GM18502 (cell line): ENCODE measurements at regions not wholly inside any gene's neighbourhood (a gene's known extent, or its start where the extent isn't known, plus 50 kb on each side); places are given as distances from the start of the nearest gene placed in this dataset.
"Not testable (repeated sequence)": the region's sequence is repeated elsewhere in the genome, so short reads cannot be mapped to it uniquely, and the experiment has no call there.

Experiments used
- ATAC-seq: cut with Tn5 transposase; IDR thresholded peaks from one replicate; pipeline ENCODE4 v1.9.1; 2021; ENCODE audit warnings: mild to moderate bottlenecking; ENCODE audit not compliant: unreplicated experiment, poor library complexity

GRCh38 chr7:46776790-46777189 lies 805.1 kb downstream of the TNS3 start:
- no peak for ATAC-seq

- ATAC-seq, result no peak
These were observed 806.1 kb downstream of the TNS3 start for GRCh38 chr7:46775776-46776175.

DNA sequence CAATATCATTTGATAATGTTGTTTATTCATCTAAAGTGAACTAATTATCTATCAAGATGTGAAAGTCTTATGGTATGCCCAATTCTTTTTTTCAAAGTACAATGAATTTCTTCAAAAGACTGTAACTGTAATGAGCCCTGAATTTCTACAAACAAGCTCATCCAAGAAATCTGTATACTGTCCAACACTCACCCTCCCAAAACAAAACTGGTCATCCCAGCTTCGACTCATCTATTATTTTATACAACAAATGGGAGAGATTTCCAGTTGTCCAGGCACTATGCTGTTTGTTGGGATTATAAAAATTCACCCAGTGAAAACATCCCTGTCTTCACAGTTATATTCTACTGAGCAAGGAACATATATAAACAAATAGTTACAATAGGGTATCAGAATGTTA lies 806.9 kb downstream of the TNS3 start:
- no peak for ATAC-seq

DNA sequence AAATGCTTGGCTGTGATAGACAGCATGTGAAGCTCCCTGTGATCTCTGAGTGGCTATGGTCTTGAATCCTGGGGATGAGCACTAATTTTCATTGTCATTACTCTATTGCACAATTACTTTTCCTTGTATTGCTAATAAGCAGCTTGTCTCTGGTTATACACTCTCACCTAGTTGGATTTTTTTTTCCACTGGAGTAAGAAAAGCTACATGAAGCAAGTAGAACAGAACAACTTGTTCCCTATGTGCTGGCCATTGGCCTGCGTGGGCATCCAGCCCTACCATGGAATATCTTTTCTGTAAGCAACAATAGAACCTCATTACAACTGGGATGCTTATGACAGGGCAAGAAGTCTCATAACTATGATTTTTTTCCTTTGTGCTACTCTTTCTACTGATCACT lies 807.4 kb downstream of the TNS3 start:
- ATAC-seq, result no peak

GRCh38 chr7:46772776-46773175 lies 809.1 kb downstream of the TNS3 start:
- ATAC-seq, result no peak

GRCh38 chr7:46767071-46767470 lies 814.8 kb downstream of the TNS3 start:
- ATAC-seq, result no peak

DNA sequence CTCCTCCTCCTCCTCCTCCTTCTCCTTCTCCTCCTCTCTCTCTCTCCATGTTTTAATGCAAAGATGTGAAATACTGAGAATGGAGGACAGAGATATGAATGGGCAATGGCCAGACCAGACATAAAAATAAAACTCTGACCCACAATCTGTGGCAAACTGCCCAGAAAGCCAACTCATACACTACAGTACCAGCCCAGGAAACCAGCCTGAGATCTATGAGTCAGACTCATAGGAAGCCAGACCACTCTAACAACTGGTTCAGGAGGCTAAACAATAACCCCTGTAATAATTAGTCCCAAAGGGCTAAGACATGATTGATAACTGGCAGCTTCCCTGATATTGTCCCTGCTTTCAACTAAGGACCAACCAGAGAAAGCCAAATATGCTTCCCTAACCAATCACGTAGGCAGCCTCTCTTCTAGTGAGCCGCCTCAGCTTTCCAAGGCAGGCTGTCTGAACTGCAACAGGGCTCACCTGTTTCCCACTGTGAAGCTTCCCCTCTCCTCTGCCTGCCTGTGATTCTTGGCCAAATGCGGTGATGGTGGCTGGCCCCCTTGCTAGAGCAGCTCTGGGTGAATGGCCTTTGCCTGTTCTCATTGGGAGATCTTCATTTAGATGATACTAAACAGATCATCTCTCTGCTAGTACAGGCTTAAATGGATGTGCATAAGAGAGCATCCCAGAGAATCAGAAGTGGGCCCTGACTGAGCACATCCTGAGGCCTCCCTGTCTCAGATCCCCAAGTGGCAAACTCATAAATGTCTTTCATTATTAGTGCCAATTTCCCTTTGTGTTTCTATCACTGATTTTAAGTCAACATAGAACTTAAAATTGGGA lies 817.6 kb downstream of the TNS3 start:
- ATAC-seq, result no peak

DNA sequence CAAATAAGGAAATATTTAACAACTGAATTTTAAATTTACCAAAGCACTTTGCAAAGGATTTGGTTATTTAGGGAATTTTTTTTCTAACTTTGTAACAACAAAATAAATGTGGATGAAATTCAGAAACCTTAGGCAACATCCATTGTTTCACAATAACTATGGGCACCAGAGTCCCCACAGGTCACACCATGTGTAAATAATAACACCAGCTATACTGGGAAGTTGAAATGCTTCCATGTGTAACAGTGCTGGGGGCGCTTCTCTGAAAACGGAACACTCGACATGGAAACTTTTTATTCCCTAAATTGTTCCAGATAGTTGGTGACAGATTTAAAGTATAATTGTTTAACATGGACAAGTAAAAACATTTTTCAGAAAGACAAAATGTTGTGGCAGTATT lies 818.6 kb downstream of the TNS3 start:
- ATAC-seq, result no peak

- no peak for ATAC-seq
These were observed 822.0 kb downstream of the TNS3 start for GRCh38 chr7:46759711-46760480.

- ATAC-seq, result no peak
These were observed 824.9 kb downstream of the TNS3 start for GRCh38 chr7:46756996-46757395.

GRCh38 chr7:46756256-46756655 lies 825.7 kb downstream of the TNS3 start:
- ATAC-seq, result no peak

GRCh38 chr7:46755120-46756034 lies 826.5 kb downstream of the TNS3 start:
- ATAC-seq, result no peak

DNA sequence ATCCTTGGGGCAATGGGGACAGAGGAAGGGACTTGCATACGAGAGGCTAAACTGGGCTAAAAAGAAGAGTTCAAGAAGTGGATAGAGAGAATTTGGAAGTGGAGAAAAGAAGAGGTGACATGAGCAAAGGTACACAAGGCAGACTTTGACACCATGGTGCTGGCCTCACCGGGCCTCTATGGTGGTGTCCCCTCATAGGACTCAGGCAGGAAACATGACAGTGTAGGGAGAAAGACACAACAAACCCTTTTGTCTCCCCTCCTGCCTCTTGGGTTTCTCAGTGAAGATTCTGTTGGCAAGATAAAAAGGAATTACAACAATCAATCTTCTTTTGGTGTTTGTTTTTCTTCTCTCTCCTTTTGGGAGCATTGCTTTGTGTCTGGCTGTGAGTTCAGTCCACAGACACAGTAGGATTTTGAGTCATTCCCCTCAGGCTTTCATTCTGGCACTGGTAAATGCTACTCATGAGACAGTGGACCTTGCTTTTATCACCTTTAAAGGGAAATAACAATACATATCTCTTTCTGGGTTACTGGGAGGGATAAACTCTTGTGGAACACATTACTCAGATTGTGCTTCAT lies 827.7 kb downstream of the TNS3 start:
- ATAC-seq, result no peak

GRCh38 chr7:46753662-46754061 lies 828.2 kb downstream of the TNS3 start:
- ATAC-seq, result no peak

DNA sequence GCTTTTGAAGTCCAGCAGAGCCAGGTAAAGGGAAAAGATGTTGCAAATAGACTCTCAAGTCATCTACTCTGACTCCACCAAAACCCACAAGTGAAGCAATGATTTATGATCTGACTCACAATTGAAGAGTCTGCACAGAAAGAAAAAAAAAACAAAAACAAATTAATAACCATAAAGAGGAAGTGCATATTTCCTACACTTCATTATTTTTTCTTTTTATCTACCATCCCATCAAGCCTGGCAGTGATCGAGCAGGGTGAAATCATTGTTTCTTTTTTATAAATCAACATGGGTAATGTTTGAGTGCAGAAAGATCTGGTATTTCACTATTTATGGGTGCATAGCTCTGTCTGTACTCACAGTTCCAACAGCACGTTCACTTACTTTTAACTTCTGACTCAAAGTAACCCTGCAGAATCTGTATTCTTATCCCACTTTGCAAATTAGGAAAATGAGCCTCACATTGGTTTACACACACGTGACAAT lies 829.0 kb downstream of the TNS3 start:
- no peak for ATAC-seq

DNA sequence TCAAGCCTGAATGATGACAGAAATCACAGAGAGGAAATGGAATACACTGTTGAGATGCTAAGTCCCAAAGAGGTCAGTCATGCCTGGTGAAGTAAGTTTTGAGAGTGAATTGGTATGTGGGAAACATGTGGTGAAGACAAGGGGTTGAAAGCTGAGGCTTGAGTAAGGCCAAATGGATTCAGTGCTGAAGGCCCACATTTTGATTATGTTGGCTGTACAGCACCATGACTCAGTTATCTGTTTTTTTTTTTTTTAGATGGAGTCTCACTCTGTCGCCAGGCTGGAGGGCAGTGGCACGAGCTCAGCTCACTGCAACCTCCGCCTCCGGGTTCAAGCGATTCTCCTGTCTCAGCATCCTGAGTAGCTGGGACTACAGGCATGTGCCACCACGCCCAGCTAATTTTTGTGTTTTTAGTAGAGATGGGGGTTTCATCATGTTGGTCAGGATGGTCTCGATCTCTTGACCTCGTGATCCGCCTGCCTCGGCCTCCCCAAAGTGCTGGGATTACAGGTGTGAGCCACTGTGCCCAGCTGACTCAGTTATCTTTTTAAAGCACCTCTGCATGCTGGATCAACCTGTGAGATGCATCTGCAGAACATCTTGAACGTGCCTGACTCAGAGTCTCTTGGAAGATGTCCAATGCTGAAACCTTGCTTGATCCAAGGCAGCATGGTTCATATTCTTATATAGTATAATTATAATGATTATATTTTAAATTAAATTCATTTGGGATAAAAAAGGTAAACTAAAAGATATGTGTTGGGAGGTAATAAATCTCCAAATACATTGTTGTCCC lies 829.8 kb downstream of the TNS3 start:
- not testable (repeated sequence) for ATAC-seq

DNA sequence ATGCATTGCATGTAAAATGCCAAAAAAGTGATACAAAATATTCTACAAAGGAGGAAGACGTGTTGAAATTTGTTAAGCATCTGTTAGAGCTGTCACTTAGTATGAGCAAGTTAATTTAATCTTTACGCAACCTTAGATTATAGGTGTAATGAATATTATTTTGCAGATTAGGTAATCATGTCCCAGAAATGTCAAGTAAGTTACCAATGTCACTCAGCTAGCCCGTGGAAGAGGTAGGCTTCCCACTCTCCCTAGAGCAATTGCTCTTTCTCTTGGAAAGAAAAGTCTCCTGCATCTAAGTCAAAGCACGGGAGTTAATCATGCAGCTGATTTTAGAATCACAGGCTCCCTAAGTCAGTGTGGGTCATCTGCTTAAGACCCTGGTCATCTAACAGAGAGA lies 830.4 kb upstream of the IGFBP3 start:
- ATAC-seq, result no peak

- no peak for ATAC-seq
These were observed 829.3 kb upstream of the IGFBP3 start for GRCh38 chr7:46750321-46750865.
